ENCODE measurements at regions not wholly inside any gene's neighbourhood (a gene's known extent, or its start where the extent isn't known, plus 50 kb on each side); places are given as distances from the start of the nearest gene placed in this dataset.
A peak's percentile ranks its signal among the peaks of the same experiment; 100 is the strongest.
"Not testable (repeated sequence)": the region's sequence is repeated elsewhere in the genome, so short reads cannot be mapped to it uniquely, and the experiment has no call there.

GRCh38 chr1:21385022-21385421, 54.9 kb upstream of the NBPF3 start:
- no peak for DNase-seq

GRCh38 chr1:21384620-21385019, 55.3 kb upstream of the NBPF3 start:
- no peak for DNase-seq

GRCh38 chr1:21383785-21384401, 56.0 kb upstream of the NBPF3 start:
- DNase-seq, result no peak

- no peak for DNase-seq
Observed at GRCh38 chr1:21381354-21381753, 58.6 kb upstream of the NBPF3 start.

GRCh38 chr1:21380147-21380546, 59.8 kb upstream of the NBPF3 start:
- DNase-seq, result not testable (repeated sequence)

- DNase-seq, result no peak
Observed at GRCh38 chr1:21379571-21379970, 60.4 kb upstream of the NBPF3 start.

- no peak for DNase-seq
Observed at GRCh38 chr1:21378705-21379494, 61.0 kb upstream of the NBPF3 start.

GRCh38 chr1:21372383-21372782, 67.6 kb upstream of the NBPF3 start:
- no peak for DNase-seq

GRCh38 chr1:21369905-21370304, 70.0 kb upstream of the NBPF3 start:
- no peak for DNase-seq

- peak; percentile 75 for DNase-seq
Observed at GRCh38 chr1:21368515-21369289, 71.2 kb upstream of the NBPF3 start.

GRCh38 chr1:21367973-21368514, 71.9 kb upstream of the NBPF3 start:
- DNase-seq, result not testable (repeated sequence)

GRCh38 chr1:21366288-21366687, 73.6 kb upstream of the NBPF3 start:
- no peak for DNase-seq

- DNase-seq, result no peak
Observed at GRCh38 chr1:21365036-21365435, 74.8 kb upstream of the ECE1 start.

GRCh38 chr1:21362096-21362495, 71.8 kb upstream of the ECE1 start:
- DNase-seq, result no peak

- no peak for DNase-seq
Observed at GRCh38 chr1:21361506-21361905, 71.2 kb upstream of the ECE1 start.

- no peak for DNase-seq
Observed at GRCh38 chr1:21357161-21357560, 66.9 kb upstream of the ECE1 start.

- DNase-seq, result no peak
Observed at GRCh38 chr1:21355956-21356355, 65.7 kb upstream of the ECE1 start.

GRCh38 chr1:21352586-21352985, 62.3 kb upstream of the ECE1 start:
- DNase-seq, result no peak

GRCh38 chr1:21351901-21352300, 61.6 kb upstream of the ECE1 start:
- no peak for DNase-seq

- no peak for DNase-seq
Observed at GRCh38 chr1:21350202-21350885, 60.1 kb upstream of the ECE1 start.

GRCh38 chr1:21349693-21350092, 59.4 kb upstream of the ECE1 start:
- DNase-seq, result no peak

GRCh38 chr1:21347072-21347581, 56.9 kb upstream of the ECE1 start:
- no peak for DNase-seq

Measured in activated T-cell treated with anti-CD3 and anti-CD28 coated beads, Interleukin-2, amount 50 U/mL, for 1 hour (primary cell).